SK-N-SH treated with all-trans-retinoic acid at 6 μM for 48 hours (cell line): ENCODE measurements at regions not wholly inside any gene's neighbourhood (a gene's known extent, or its start where the extent isn't known, plus 50 kb on each side); places are given as distances from the start of the nearest gene placed in this dataset.

Experiments
- ARNTL ChIP-seq: fragments of 450-650 bp; formaldehyde crosslinking; IDR thresholded peaks from 2 replicates; pipeline ENCODE4 v1.5.0; 2020; ENCODE audit warnings: low read depth, mild to moderate bottlenecking, moderate library complexity, borderline replicate concordance
- BACH2 ChIP-seq: fragments of 250-450 bp; sonication (Bioruptor Pico); IDR thresholded peaks from 2 replicates; pipeline ENCODE4 v1.9.0; 2021; ENCODE audit warnings: mild to moderate bottlenecking, borderline replicate concordance
- CSDC2 ChIP-seq: fragments of 250-450 bp; sonication (Bioruptor Pico); IDR thresholded peaks from 2 replicates; pipeline ENCODE4 v1.5.0; 2020; ENCODE audit warnings: mild to moderate bottlenecking, moderate library complexity
- PATZ1 ChIP-seq: fragments of 250-450 bp; sonication (Bioruptor Pico); IDR thresholded peaks from 2 replicates; pipeline ENCODE4 v1.8.0; 2020; ENCODE audit warnings: mild to moderate bottlenecking, moderate library complexity, borderline replicate concordance
- POU6F1 ChIP-seq: fragments of 250-450 bp; sonication (Bioruptor Pico); IDR thresholded peaks from 2 replicates; pipeline ENCODE4 v1.8.0; 2021; ENCODE audit warnings: low read depth, mild to moderate bottlenecking, moderate library complexity, borderline replicate concordance
- TCF4 ChIP-seq: fragments of 250-450 bp; sonication (Bioruptor Pico); IDR thresholded peaks from 2 replicates; pipeline ENCODE4 v1.8.0; 2021; ENCODE audit warnings: mild to moderate bottlenecking, moderate library complexity, borderline replicate concordance
- TOX ChIP-seq: fragments of 250-450 bp; sonication (Bioruptor Pico); IDR thresholded peaks from 2 replicates; pipeline ENCODE4 v1.8.0; 2021; ENCODE audit warnings: mild to moderate bottlenecking, moderate library complexity, borderline replicate concordance
- ZC3H10 ChIP-seq: fragments of 250-450 bp; sonication (Bioruptor Pico); IDR thresholded peaks from 2 replicates; pipeline ENCODE4 v1.5.1; 2021; ENCODE audit warnings: mild to moderate bottlenecking, moderate library complexity
- ZFP30 ChIP-seq: fragments of 450-650 bp; formaldehyde crosslinking; IDR thresholded peaks from 2 replicates; pipeline ENCODE4 v1.5.0; 2022; ENCODE audit warnings: mild to moderate bottlenecking, moderate library complexity
- ZNF565 ChIP-seq: fragments of 450-650 bp; formaldehyde crosslinking; conservative IDR thresholded peaks from 2 replicates; pipeline ENCODE4 v1.5.0; 2020; ENCODE audit warnings: low read depth, mild to moderate bottlenecking, moderate library complexity
- ZNF70 ChIP-seq: fragments of 450-650 bp; formaldehyde crosslinking; IDR thresholded peaks from 2 replicates; pipeline ENCODE4 v1.5.0; 2020; ENCODE audit warnings: mild to moderate bottlenecking, moderate library complexity
- TF ChIP-seq, protein P1 (sequence below): fragments of 250-450 bp; sonication (Bioruptor Pico); IDR thresholded peaks from 2 replicates; pipeline ENCODE4 v1.5.1; 2021; ENCODE audit warnings: mild to moderate bottlenecking, moderate library complexity

DNA sequence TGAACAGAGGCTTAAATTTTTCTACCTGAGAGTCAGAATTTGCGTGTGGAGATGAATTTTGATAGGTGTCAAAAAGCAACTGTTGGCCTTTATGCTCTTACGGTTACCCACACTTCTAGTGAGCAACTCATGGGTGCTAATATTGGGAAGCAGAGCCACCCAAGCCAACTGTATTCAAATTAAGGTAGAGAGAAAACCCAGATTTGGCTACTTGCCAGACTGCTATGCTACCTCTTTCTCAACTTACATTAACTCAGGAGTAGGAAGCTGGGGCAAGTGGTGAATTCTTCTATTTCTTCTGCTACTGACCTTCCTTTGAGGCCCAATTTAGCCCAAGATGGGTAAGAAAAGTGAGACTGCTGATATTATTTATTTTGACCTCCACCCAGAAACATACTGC lies 83.9 kb downstream of the OLFM4 start:
- no peak for TF ChIP-seq PATZ1 (CRISPR knock-in tag)
- TF ChIP-seq, protein P1, sequence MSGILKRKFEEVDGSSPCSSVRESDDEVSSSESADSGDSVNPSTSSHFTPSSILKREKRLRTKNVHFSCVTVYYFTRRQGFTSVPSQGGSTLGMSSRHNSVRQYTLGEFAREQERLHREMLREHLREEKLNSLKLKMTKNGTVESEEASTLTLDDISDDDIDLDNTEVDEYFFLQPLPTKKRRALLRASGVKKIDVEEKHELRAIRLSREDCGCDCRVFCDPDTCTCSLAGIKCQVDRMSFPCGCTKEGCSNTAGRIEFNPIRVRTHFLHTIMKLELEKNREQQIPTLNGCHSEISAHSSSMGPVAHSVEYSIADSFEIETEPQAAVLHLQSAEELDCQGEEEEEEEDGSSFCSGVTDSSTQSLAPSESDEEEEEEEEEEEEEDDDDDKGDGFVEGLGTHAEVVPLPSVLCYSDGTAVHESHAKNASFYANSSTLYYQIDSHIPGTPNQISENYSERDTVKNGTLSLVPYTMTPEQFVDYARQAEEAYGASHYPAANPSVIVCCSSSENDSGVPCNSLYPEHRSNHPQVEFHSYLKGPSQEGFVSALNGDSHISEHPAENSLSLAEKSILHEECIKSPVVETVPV (CRISPR knock-in tag), result no peak
- no peak for TF ChIP-seq POU6F1 (CRISPR knock-in tag)
- TF ChIP-seq ZNF565, result no peak
- TF ChIP-seq CSDC2, result no peak
- no peak for TF ChIP-seq TCF4
- TF ChIP-seq ZNF70 (CRISPR knock-in tag), result no peak
- no peak for TF ChIP-seq ARNTL (CRISPR knock-in tag)
- no peak for TF ChIP-seq TOX (CRISPR knock-in tag)
- TF ChIP-seq ZC3H10, result no peak
- TF ChIP-seq BACH2, result no peak
- no peak for TF ChIP-seq ZFP30 (CRISPR knock-in tag)
